ENCODE measurements at regions not wholly inside any gene's neighbourhood (a gene's known extent, or its start where the extent isn't known, plus 50 kb on each side); places are given as distances from the start of the nearest gene placed in this dataset.
A peak's percentile ranks its signal among the peaks of the same experiment; 100 is the strongest.
"Not testable (repeated sequence)": the region's sequence is repeated elsewhere in the genome, so short reads cannot be mapped to it uniquely, and the experiment has no call there.

- no peak for DNase-seq
Measured at GRCh38 chr12:92393504-92393903, 247.9 kb upstream of the BTG1 start.

- not testable (repeated sequence) for DNase-seq
Measured at GRCh38 chr12:92391726-92392125, 246.1 kb upstream of the BTG1 start.

GRCh38 chr12:92389466-92389865, 243.8 kb upstream of the BTG1 start:
- DNase-seq: no peak

- no peak for DNase-seq
Measured at GRCh38 chr12:92385296-92385695, 239.7 kb upstream of the BTG1 start.

- DNase-seq: no peak
Measured at GRCh38 chr12:92384571-92384970, 238.9 kb upstream of the BTG1 start.

GRCh38 chr12:92382383-92382878, 236.8 kb upstream of the BTG1 start:
- DNase-seq: no peak

GRCh38 chr12:92381856-92382255, 236.2 kb upstream of the BTG1 start:
- DNase-seq: no peak

GRCh38 chr12:92378682-92379479, 233.2 kb upstream of the BTG1 start:
- DNase-seq: no peak

- not testable (repeated sequence) for DNase-seq
Measured at GRCh38 chr12:92375504-92375903, 229.9 kb upstream of the BTG1 start.

- DNase-seq: no peak
Measured at GRCh38 chr12:92370828-92371227, 225.2 kb upstream of the BTG1 start.

GRCh38 chr12:92369636-92370035, 224.0 kb upstream of the BTG1 start:
- no peak for DNase-seq

GRCh38 chr12:92369056-92369455, 223.4 kb upstream of the BTG1 start:
- DNase-seq: no peak

GRCh38 chr12:92365836-92366235, 220.2 kb upstream of the BTG1 start:
- no peak for DNase-seq

GRCh38 chr12:92365333-92365732, 219.7 kb upstream of the BTG1 start:
- DNase-seq: no peak

- peak; percentile 88 for DNase-seq
Measured at GRCh38 chr12:92363295-92364146, 217.9 kb upstream of the BTG1 start.

GRCh38 chr12:92362785-92363184, 217.1 kb upstream of the BTG1 start:
- DNase-seq: no peak

- DNase-seq: no peak
Measured at GRCh38 chr12:92362126-92362525, 216.5 kb upstream of the BTG1 start.

- DNase-seq: no peak
Measured at GRCh38 chr12:92360543-92360942, 214.9 kb upstream of the BTG1 start.

GRCh38 chr12:92359581-92360209, 214.0 kb upstream of the BTG1 start:
- no peak for DNase-seq

GRCh38 chr12:92357584-92358261, 212.1 kb upstream of the BTG1 start:
- DNase-seq: no peak

GRCh38 chr12:92356425-92356824, 210.8 kb upstream of the BTG1 start:
- DNase-seq: no peak

- DNase-seq: no peak
Measured at GRCh38 chr12:92349635-92350034, 204.0 kb upstream of the BTG1 start.
